ENCODE measurements at regions not wholly inside any gene's neighbourhood (a gene's known extent, or its start where the extent isn't known, plus 50 kb on each side); places are given as distances from the start of the nearest gene placed in this dataset.
"Not testable (repeated sequence)": the region's sequence is repeated elsewhere in the genome, so short reads cannot be mapped to it uniquely, and the experiment has no call there.

- no peak for DNase-seq (ENCODE audit: low read depth in 2 of 2)
Observed at GRCh38 chr2:64879745-64880144, 109.5 kb upstream of the SLC1A4 start.

DNA sequence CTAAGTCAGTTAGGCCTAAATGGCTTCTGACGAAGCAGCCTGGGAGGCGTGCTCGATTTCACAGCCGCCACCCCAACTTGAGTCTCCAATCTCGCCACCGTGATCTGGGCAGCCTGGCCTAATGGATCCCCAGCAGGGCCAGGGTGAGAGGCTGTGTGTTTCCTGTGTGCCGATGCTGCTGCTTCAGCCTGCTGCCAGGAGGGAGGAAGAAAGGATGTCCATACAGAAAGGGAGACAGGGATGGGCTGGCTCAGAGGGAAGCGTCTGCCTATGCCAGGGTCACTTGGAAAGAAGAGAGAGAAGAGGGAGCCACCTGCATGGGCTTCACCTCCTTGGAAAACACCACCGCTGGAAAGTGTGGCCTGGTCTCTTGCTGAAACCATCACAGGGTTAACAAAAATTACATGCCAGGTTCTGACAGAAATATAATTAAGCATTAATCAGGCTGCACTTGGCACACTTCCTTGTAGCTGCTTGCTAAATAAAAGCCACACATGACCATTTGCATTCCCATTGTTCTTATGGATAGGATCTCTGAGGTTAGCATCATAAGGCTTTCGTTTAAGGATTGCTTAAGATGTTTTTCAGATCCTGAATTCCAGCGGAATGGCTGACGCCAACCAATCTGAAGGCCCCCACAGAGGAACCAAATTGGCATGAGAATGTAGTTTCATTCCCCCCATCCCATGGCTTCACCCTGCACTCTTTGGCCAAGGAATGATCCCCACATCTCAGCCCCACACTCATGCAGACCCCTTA, 108.8 kb upstream of the SLC1A4 start:
- DNase-seq (ENCODE audit: low read depth in 2 of 2), result no peak

DNA sequence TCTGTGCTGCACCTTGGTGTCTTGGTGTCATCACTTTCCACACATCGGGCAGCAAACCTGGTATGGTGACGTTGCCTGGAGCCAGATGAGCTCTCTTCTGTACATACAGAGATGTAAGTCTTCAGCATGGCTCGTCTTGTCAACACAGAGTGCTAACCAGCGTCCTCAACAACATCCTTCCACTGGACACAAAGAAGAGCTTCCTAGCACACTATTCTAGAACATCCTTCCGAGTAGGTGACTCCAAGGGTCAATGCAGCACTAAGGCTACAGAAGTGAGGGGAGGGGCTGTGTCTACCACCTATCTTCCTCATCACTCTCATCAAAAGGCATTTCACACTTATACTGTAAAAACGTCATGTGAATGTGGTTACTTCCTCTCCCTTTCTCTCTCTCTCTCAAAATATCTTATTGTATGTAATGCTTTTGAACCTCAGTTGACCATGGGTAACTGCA, 108.1 kb upstream of the SLC1A4 start:
- DNase-seq (ENCODE audit: low read depth in 2 of 2), result no peak

GRCh38 chr2:64887565-64887964, 101.6 kb upstream of the SLC1A4 start:
- no peak for DNase-seq (ENCODE audit: low read depth in 2 of 2)

- no peak for DNase-seq (ENCODE audit: low read depth in 2 of 2)
Observed at GRCh38 chr2:64888591-64889309, 100.4 kb upstream of the SLC1A4 start.

DNA sequence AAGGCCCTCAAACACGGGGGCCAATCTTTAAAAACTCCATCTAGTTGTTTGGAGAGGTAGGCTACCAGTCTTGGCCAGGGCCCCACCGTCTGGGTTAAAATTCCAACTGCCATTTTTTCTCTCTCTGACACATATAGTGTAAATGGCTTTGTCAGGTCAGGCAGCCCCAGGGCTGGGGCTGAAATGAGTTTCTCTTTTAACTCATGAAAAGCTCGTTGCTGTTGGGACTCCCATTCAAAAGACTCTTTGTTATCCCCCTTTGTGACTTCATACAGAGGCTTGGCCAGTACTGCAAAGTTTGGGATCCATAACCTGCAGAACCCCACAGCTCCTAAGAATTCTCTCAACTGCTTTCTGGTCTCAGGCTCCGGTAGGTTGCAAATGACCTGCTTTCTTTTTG, 99.4 kb upstream of the SLC1A4 start:
- DNase-seq (ENCODE audit: low read depth in 2 of 2), result no peak

DNA sequence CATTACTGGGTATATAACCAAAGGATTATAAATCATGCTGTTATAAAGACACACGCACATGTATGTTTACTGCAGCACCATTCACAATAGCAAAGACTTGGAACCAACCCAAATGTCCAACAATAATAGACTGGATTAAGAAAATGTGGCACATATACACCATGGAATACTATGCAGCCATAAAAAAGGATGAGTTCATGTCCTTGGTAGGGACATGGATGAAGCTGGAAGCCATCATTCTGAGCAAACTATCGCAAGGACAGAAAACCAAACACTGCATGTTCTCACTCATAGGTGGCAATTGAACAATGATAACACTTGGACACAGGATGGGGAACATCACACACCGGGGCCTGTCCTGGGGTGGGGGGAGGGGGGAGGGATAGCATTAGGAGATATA, 92.6 kb upstream of the SLC1A4 start:
- not testable (repeated sequence) for DNase-seq (ENCODE audit: low read depth in 2 of 2)

GRCh38 chr2:64899081-64899865, 89.9 kb upstream of the SLC1A4 start:
- no peak for DNase-seq (ENCODE audit: low read depth in 2 of 2)

DNA sequence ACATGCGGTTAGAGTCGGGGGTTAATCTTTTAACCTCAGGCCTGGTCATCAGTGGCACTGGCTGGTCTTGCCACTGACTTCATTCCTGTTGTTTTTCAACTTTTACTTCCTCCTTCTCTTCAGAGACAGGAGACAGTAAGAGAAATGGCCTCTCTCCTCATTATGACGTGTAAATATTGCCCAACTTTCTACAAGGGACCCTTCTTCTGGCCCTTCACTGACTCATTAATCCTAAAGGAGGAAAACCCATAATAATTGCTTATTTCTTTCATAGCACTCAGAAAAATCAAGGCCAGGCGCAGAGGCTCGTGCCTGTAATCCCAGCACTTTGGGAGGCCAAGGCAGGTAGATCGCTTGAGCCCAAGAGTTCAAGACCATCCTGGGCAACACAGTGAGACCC, 89.3 kb upstream of the SLC1A4 start:
- DNase-seq (ENCODE audit: low read depth in 2 of 2), result not testable (repeated sequence)

DNA sequence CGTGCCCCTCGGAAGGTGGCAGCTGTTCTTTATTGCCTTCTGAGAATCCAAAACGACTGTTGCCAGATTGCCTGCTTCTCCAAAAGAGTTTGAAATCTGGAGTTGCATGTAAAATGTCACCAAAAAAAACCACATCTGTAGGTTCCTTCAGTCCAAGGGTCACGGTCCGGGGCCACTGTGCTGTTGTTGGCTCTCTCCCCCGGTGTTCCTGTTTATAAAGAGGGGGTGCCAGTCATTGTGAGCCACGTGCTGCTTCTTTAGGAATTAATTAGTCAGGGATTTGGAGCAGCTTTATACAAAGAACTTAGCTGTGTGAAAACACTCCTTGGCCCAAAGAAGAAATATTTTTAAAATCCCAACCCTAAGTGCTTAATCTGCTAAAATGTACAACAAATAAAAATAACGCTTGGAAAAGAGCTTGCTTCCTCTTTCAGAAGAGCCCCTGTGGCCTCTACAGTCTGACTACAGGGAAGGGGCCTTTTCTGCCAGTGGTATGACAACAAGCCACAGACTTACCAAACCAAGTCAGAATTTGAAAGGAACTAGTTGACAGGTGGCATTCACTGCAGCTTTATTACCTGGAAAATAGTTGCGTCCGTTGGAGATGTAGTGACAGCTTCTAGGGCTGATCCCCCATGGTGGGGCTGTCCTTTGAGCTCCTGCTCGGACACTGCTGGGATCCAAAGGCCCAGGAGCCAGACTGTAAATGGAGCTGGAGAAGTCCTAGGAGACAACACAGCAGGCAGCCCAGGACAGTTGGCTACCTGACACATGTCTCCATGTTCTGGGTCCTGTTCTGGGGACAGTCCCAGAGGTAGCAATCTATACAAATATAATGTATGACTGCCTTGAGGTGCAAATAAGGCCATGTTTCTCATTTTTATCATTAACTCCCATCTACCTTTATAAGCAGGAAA, 84.5 kb upstream of the SLC1A4 start:
- DNase-seq (ENCODE audit: low read depth in 2 of 2), result no peak

GRCh38 chr2:64905338-64906024, 83.7 kb upstream of the SLC1A4 start:
- DNase-seq (ENCODE audit: low read depth in 2 of 2), result no peak

GRCh38 chr2:64906853-64907536, 82.2 kb upstream of the SLC1A4 start:
- DNase-seq (ENCODE audit: low read depth in 2 of 2), result no peak

DNA sequence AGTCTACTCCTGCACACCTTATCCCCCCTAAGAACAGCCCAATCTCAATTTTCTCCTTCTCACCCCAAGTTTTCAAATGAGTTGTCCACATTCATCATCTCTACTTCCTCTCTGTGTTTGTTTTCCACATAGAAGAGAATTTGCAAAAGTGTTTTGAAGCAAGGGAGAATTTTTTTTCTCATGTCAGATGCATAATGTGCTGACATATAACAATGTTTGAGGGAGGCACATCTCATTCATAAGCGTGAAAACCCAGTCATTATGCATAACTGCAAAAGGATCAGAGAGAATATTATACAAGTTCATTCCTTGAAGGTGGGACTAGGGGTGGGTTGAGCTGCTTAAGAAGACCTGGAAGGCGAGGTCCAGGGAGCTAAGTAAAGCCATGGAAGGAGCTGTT, 80.8 kb upstream of the SLC1A4 start:
- DNase-seq (ENCODE audit: low read depth in 2 of 2), result no peak

DNA sequence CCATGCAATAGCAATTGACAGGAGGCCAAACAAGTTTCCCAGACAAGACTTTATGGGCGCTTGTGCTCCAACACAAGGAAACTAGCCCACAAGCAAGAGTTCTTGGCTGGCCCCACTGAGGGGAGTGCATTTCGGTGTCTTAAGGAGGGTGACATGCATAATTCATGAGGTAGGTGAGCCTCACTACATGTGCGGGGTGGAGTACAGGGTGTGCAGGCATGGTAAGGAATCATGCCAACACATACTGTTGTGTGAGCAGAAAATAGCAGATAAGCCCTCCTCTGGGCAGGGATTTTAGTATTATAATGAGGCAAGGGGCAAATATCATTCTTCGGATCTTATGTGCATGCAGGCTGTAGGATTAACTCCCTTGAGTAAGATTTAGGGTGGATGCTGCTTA, 78.7 kb upstream of the SLC1A4 start:
- no peak for DNase-seq (ENCODE audit: low read depth in 2 of 2)

- no peak for DNase-seq (ENCODE audit: low read depth in 2 of 2)
Observed at GRCh38 chr2:64910972-64911433, 78.2 kb upstream of the SLC1A4 start.

DNA sequence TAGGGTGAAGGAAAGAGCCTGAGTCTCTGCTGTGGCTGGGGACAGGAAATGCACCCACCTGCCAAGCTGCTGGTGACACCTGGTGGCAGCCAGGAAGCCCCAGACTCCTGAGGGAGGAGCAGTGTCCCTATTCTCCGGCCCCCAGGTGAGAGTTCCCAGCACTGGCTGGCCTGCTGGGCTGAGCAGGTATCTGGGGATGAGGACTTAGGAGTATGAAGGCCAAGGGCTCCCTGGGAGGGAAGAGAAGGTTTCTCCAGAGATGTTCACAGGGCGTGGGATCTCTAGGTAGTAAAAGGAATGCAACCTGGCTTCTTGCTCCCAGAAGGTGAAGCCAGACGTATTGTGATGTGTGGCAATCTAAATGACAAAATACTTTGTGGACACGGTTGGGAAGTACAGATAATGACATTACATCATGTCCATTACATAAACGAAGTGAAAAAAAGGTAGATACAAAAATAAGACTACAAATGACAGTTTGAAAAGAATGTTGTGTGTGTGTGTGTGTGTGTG, 75.8 kb upstream of the SLC1A4 start:
- no peak for DNase-seq (ENCODE audit: low read depth in 2 of 2)

DNA sequence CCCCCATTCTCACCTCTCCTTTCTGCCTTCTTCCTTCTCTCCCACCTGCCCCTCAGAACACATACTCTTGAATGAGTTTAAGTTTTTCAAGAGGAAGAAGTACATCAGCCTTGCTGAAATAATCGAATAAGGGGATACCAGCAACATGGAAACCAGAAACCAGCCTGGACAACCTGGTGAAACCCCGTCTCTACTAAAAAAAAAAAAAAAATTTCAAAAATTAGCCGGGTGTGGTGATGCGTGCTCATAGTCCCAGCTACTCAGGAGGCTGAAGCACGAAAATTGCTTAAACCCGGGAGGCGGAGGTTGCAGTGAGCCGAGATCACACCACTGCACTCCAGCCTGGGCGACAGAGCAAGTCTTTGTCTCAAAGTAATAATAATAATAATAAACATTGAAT, 75.0 kb upstream of the SLC1A4 start:
- no peak for DNase-seq (ENCODE audit: low read depth in 2 of 2)

- no peak for DNase-seq (ENCODE audit: low read depth in 2 of 2)
Observed at GRCh38 chr2:64914735-64915509, 74.3 kb upstream of the SLC1A4 start.

- no peak for DNase-seq (ENCODE audit: low read depth in 2 of 2)
Observed at GRCh38 chr2:64915510-64915900, 73.7 kb upstream of the SLC1A4 start.

All from stimulated activated CD4-positive, alpha-beta T cell treated with anti-CD3 and anti-CD28 coated beads, Interleukin-1b, Interleukin-23, amount 100 ng/mL, for 1 hour (primary cell).